ENCODE measurements at regions not wholly inside any gene's neighbourhood (a gene's known extent, or its start where the extent isn't known, plus 50 kb on each side); places are given as distances from the start of the nearest gene placed in this dataset.

DNA sequence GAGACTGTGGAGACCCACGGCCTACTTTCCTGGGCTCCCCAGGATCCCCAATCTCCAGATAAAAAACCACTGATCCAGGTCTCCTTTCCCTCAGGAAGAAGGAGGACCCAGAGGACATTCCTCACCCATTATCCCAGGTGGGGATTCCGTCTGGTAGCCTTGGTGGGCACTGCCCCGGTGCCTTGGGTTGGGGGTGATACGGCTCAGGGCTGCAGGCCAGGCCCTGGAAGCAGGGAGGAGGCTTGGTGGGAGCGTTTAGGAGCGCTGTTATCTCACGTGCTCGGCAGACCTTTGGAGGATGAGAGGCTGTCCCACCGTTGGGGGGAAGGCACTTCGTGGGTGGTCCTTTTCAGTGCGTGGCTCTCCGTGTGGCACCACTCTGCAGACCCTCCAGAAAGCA is 926.3 kb downstream of the BRD1 start:
- TF ChIP-seq, protein P1, sequence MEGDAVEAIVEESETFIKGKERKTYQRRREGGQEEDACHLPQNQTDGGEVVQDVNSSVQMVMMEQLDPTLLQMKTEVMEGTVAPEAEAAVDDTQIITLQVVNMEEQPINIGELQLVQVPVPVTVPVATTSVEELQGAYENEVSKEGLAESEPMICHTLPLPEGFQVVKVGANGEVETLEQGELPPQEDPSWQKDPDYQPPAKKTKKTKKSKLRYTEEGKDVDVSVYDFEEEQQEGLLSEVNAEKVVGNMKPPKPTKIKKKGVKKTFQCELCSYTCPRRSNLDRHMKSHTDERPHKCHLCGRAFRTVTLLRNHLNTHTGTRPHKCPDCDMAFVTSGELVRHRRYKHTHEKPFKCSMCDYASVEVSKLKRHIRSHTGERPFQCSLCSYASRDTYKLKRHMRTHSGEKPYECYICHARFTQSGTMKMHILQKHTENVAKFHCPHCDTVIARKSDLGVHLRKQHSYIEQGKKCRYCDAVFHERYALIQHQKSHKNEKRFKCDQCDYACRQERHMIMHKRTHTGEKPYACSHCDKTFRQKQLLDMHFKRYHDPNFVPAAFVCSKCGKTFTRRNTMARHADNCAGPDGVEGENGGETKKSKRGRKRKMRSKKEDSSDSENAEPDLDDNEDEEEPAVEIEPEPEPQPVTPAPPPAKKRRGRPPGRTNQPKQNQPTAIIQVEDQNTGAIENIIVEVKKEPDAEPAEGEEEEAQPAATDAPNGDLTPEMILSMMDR (IDR thresholded peaks at IDR 0.05; ENCODE audit: low read depth, low read length) = no peak
- TF ChIP-seq POLR2A (IDR thresholded peaks at IDR 0.05; ENCODE audit: extremely low read depth, insufficient read length) (no peak), MYC (IDR thresholded peaks at IDR 0.05; ENCODE audit: low read depth, low read length) (no peak)
- TF ChIP-seq, protein P2, sequence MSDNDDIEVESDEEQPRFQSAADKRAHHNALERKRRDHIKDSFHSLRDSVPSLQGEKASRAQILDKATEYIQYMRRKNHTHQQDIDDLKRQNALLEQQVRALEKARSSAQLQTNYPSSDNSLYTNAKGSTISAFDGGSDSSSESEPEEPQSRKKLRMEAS (IDR thresholded peaks at IDR 0.05; ENCODE audit: low read depth, low read length) = no peak

Data from NB4 (cell line).